HG02973 (cell line): ENCODE measurements at regions not wholly inside any gene's neighbourhood (a gene's known extent, or its start where the extent isn't known, plus 50 kb on each side); places are given as distances from the start of the nearest gene placed in this dataset.
"Not testable (repeated sequence)": the region's sequence is repeated elsewhere in the genome, so short reads cannot be mapped to it uniquely, and the experiment has no call there.

ENCODE experiments used
- ATAC-seq: cut with Tn5 transposase; IDR thresholded peaks from one replicate; pipeline ENCODE4 v1.9.1; 2021; ENCODE audit warnings: moderate library complexity; ENCODE audit not compliant: unreplicated experiment

GRCh38 chr3:21256932-21257331 is 494.1 kb downstream of the ZNF385D start:
- no peak for ATAC-seq

GRCh38 chr3:21238661-21239060 is 512.3 kb downstream of the ZNF385D start:
- no peak for ATAC-seq

GRCh38 chr3:21237638-21238037 is 513.4 kb downstream of the ZNF385D start:
- ATAC-seq: no peak

- ATAC-seq: no peak
These were observed 515.5 kb downstream of the ZNF385D start for GRCh38 chr3:21235491-21235890.

DNA sequence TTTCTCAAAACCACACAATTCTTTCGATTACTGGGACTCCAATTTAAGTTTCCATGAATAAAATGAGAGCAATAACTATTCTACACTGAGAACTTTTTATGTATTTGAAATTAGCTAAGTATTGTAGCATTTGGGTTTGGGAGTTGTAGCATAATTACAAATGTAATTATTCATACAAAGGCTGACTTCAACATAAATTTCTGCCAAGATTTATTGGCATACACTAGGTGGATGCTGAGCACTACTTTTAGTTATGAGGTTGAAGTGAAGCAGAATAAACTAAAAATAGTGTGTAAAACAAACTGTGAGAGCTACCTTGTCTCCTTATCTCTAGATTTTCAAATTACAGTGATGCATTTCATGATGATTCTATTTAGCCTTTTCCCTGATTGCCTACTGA is 516.1 kb downstream of the ZNF385D start:
- no peak for ATAC-seq

DNA sequence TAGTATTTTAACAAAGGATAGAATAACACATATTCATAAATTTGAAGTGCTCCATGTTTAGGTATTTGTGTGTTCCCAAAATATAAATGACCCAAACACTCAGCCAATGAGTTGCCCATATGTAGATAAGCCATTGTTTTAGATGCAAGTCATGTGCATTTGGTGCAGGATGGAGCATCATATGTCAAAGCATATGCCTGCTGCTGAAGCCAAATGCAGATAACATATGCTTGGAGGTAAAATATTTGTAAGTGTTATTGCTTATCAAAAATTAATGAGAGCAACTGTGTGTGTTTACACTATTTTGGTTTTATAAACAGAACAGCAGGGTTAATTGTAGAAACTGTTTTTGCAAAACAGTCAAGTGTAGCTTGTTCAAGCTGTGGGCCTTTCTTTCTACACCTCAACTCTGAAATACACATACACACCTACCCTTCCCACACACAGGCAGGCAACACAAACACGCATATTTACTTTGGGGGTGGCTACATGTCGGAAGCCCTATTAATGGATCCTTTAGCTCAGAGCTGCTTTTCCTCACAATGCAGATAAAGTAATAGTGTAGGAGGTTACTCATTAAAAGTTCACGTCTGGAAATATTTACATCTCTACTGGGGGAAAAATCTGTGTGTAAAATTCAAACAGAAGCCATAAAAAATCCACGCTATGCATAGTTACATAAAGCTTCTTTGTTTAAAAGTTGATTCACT is 521.4 kb downstream of the ZNF385D start:
- ATAC-seq: no peak

GRCh38 chr3:21226086-21226485 is 524.9 kb downstream of the ZNF385D start:
- ATAC-seq: no peak

DNA sequence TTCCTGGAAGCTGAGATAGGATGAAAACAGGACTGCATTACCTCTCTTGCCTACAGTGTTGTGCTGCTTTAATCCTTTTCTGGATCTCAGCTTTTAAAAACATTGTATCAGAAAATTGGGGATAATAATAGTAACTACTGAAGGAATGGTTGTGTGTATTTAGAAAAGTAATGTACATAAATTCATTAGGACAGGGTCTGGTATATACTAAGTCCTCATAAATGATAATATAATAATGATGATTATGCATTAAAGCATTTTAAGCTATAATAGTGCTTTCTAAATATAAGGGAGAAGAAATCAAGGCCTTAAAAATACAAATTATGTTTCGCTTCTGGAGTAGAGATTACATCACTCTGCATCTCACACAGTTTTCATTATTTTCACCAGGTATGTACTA is 530.1 kb downstream of the ZNF385D start:
- ATAC-seq: no peak

- ATAC-seq: no peak
These were observed 534.4 kb downstream of the ZNF385D start for GRCh38 chr3:21216598-21216997.

DNA sequence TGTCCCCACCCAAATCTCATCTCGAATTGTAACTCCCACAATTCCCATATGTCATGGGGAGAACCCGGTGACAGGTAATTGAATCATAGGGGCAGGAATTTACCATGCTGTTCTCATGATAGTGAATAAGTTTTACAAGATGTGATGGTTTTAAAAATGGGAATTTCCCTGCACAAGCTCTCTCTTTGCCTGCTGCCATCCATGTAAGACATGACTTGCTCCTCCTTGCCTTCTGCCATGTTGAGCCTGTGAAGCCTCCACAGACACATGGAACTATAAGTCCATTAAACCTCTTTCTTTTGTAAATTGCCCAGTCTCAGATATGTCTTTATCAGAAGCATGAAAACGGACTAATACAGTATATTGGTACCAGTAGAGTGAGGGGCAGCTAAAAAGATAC is 546.9 kb downstream of the ZNF385D start:
- ATAC-seq: not testable (repeated sequence)

GRCh38 chr3:21195203-21195602 is 555.8 kb downstream of the ZNF385D start:
- no peak for ATAC-seq

- ATAC-seq: not testable (repeated sequence)
These were observed 557.0 kb downstream of the ZNF385D start for GRCh38 chr3:21194036-21194435.

DNA sequence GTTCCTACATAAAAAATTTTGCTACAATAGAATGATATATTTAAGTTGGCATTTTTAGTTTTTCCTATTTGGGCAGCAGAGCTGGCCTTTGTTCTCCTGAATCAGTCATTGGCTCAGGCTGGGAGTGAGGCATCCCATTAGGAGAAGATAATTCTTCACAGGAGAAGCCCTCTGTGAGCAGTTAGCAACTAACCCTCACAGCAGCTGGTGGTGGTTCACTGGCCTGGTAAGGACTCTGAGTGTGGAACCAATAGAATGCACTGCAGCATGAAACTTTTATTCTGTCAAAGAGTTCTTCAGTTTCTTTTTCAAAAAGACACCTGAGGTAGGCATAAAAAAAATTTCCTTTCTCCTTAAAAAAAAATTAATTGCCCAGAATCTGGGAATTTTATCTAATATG is 562.6 kb downstream of the ZNF385D start:
- ATAC-seq: no peak

DNA sequence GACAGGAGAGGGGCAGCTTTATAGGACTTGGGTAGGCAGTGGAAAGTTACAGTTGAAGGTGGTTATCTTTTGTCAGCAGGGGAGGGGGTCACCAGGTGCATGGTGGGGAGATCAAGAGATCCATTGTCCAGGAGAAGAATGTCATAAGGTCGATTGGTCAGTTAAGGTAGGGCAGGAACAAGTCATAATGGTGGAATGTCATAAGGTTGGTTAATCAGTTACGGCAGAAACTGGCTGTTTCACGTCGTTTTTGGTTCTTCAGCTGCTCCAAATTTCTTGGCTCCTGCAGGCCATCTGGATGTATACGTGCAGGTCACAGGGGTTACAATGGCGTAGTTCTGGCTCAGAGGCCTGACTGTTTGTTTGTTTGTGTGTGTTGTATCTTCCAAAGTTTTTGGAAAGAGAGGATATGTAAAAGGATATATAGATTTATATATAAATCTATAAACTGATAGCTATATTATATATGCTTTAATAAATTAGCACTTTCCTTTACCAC is 565.1 kb downstream of the ZNF385D start:
- no peak for ATAC-seq

DNA sequence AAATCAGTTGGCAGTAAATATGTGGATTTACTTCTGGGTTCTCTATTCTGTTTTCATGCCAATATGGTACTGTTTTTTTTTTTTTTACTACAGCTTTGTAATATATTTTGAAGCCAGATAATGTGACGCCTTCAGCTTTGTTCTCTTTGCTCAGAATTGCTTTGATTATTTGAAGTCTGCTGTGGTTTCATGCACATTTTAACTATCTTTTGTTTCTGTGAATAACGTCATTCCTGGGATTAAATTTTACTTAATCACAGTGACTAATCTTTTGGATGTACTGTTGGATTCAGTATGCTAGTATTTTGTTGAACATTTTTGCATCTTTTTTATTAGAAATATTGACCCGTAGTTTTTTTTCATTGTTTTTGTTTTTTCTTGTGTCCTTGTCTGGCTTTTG is 576.5 kb downstream of the ZNF385D start:
- ATAC-seq: no peak

DNA sequence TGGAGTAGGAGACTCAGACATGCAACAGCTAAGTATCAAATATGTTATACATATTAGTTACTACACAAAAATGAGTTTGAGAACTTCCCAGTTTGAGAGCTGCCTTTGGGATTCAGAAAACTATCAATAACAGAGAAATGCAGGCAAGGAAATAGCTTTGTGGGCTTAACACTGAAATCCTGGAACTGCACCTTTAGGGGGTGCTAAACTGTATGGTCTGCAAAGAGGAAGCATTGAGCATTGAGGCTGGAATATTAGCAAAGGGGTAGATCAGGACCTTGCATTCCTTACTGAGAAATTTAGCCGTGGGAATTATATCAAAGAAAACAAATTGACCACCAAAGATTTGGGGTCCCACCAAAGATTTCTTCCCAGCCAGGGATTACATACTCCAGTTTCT is 580.0 kb downstream of the ZNF385D start:
- no peak for ATAC-seq

DNA sequence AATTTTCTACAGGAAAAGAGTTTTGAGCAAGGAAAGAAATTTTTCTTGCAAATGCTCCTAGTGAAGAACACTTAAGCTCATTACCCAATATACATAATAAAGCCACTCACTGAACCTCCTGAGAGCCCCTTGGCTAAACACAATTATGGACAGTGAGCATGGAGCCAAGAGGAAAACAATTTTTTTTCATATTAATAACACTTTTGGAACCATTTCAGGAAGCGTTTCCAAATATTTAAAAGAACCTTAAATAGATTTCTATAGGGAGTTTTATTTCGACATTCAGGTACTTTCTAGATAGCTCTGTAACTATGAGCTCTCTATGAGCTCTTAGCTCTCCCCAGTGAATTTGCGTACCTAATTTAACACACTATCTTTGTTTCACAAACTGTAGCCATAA is 581.1 kb downstream of the ZNF385D start:
- no peak for ATAC-seq

DNA sequence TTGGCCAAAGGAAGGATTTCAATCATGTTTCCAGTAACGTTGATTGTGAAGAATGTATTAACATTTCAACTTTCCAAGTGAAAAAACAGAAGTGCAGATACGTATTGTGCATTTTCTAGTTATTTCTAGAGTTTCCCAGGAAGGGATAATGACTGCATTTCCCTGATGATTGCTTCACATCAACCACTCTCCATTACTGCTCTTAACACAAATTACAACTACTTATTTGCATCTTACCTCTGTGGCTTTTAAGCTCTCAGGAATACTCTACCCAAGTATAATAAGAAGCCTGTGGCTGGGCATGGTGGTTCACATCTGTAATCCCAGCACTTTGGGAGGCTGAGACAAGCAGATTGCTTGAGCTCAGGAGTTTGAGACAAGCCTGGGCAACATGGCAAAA is 582.5 kb downstream of the ZNF385D start:
- no peak for ATAC-seq

DNA sequence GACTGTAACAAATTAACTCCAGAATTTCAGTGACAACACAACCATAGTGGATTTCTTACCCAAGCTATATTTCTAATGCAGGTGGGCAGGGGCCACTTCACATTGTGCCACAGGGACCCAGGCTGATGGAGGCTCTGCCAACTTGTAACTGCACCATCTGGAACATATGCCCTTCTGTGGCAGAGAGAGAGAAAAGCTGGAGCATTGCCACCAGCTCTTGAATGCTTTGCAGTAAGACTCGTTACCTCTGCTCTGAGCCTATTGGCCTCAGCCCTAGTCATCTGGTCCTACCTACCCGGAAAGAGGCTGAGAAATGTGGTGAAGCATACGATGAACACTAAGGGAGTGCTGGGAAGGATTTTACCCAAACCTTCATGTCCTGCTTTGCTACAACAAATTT is 587.1 kb downstream of the ZNF385D start:
- no peak for ATAC-seq

- ATAC-seq: no peak
These were observed 591.5 kb downstream of the ZNF385D start for GRCh38 chr3:21159543-21159906.

DNA sequence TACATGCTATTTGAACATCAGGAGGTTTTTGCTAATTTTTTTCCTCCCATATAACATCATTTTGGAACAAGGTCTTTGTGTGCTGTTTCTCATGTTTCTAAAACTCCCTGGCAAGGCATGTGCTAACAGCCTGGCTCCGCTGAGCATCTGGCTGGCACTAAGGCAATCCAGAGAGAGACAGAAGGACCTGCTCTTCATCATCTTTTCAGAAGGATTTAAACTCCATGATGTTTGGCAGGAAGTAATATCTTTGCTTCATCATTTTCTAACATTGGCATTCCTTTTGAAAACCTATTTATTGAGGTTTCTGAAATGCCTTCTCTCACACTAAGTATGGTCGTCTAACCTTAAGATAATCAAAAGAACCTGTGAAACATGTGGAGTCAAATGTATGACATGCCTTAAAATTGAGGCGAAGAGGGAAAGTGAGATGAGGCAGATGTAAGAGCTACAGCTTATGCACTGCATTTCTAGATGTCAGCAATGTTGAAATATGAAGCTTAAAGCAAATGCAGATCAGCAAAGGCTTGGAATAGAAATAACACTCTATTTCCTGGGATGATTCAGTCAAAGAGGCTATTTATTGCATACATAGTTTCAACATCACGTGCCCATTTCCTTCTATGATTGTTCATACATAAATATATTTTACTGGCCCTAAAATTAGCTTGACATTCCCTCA is 592.0 kb downstream of the ZNF385D start:
- no peak for ATAC-seq

- no peak for ATAC-seq
These were observed 596.1 kb downstream of the ZNF385D start for GRCh38 chr3:21154911-21155310.

GRCh38 chr3:21152555-21152954 is 598.5 kb downstream of the ZNF385D start:
- ATAC-seq: no peak
